ENCODE measurements at regions not wholly inside any gene's neighbourhood (a gene's known extent, or its start where the extent isn't known, plus 50 kb on each side); places are given as distances from the start of the nearest gene placed in this dataset.

- TF ChIP-seq, protein P1, sequence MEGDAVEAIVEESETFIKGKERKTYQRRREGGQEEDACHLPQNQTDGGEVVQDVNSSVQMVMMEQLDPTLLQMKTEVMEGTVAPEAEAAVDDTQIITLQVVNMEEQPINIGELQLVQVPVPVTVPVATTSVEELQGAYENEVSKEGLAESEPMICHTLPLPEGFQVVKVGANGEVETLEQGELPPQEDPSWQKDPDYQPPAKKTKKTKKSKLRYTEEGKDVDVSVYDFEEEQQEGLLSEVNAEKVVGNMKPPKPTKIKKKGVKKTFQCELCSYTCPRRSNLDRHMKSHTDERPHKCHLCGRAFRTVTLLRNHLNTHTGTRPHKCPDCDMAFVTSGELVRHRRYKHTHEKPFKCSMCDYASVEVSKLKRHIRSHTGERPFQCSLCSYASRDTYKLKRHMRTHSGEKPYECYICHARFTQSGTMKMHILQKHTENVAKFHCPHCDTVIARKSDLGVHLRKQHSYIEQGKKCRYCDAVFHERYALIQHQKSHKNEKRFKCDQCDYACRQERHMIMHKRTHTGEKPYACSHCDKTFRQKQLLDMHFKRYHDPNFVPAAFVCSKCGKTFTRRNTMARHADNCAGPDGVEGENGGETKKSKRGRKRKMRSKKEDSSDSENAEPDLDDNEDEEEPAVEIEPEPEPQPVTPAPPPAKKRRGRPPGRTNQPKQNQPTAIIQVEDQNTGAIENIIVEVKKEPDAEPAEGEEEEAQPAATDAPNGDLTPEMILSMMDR (optimal IDR thresholded peaks at IDR 0.05 in 1 of 3, IDR thresholded peaks at IDR 0.05 in 1 of 3, conservative IDR thresholded peaks at IDR 0.05 in 1 of 3; ENCODE audit: extremely low read depth in 1 of 3, insufficient read depth in 2 of 3, low read length in 3 of 3): no peak
- no peak for TF ChIP-seq EZH2 (IDR thresholded peaks at IDR 0.05; ENCODE audit: low read length)
These were observed 189.5 kb downstream of the TMEM38B start for GRCh38 chr9:105883847-105884246.
